Neural cell (in vitro differentiated cells): ENCODE measurements at regions not wholly inside any gene's neighbourhood (a gene's known extent, or its start where the extent isn't known, plus 50 kb on each side); places are given as distances from the start of the nearest gene placed in this dataset.

Experiments
- H2AFZ ChIP-seq: fragments of 200-600, 300-800 bp; sonication (generic), shearing (Covaris generic); 2 replicates; pipeline ENCODE4 v1.6.0; 2014; ENCODE audit warnings: low read depth, mild to moderate bottlenecking, antibody characterized with exemption, low read length, moderate library complexity
- H3F3A ChIP-seq: fragments of 200-600 bp; shearing (Covaris generic); 2 replicates; pipeline ENCODE4 v1.6.1; 2016; ENCODE audit warnings: mild to moderate bottlenecking, moderate library complexity, mixed read lengths, antibody characterized with exemption, low read length; ENCODE audit not compliant: insufficient read depth, poor library complexity, severe bottlenecking
- H3K27ac ChIP-seq: fragments of 200-600, 300-800 bp; sonication (generic), shearing (Covaris generic); 2 replicates; pipeline ENCODE4 v1.5.1; 2014; ENCODE audit warnings: mild to moderate bottlenecking, low read length, moderate library complexity
- H3K27me3 ChIP-seq: fragments of 300-800, 200-600 bp; sonication (generic), shearing (Covaris generic); 2 replicates; pipeline ENCODE4 v1.6.0; 2014; ENCODE audit warnings: mild to moderate bottlenecking, low read depth, low read length, moderate library complexity; ENCODE audit not compliant: insufficient read depth
- H3K36me3 ChIP-seq: fragments of 300-800, 200-600 bp; sonication (generic), shearing (Covaris generic); 2 replicates; pipeline ENCODE4 v1.5.1; 2014; ENCODE audit warnings: mild to moderate bottlenecking, antibody characterized with exemption, low read length, moderate library complexity; ENCODE audit not compliant: insufficient read depth
- H3K4me2 ChIP-seq: fragments of 300-800, 200-600 bp; sonication (generic), shearing (Covaris generic); 2 replicates; pipeline ENCODE4 v1.6.0; 2014; ENCODE audit warnings: mild to moderate bottlenecking, low read length
- H3K4me3 ChIP-seq: fragments of 300-800, 200-600 bp; sonication (generic), shearing (Covaris generic); 2 replicates; pipeline ENCODE4 v1.5.1; 2014; ENCODE audit warnings: mild to moderate bottlenecking, low read length, moderate library complexity
- H3K79me2 ChIP-seq: fragments of 200-600 bp; shearing (Covaris generic); replicated peaks from 2 replicates; pipeline ENCODE4 v1.6.0; 2014; ENCODE audit warnings: mild to moderate bottlenecking, low read length, moderate library complexity; ENCODE audit not compliant: insufficient read depth
- H3K9ac ChIP-seq: fragments of 300-800, 200-600 bp; sonication (generic), shearing (Covaris generic); 2 replicates; pipeline ENCODE4 v1.6.1; 2016; ENCODE audit warnings: mild to moderate bottlenecking, low read length, mixed read lengths
- H3K9me2 ChIP-seq: fragments of 200-600 bp; shearing (Covaris generic); 2 replicates; pipeline ENCODE4 v1.6.1; 2016; ENCODE audit warnings: mild to moderate bottlenecking, low read length, mixed read lengths; ENCODE audit not compliant: insufficient read depth
- H3K9me3 ChIP-seq: fragments of 200-600, 300-800 bp; sonication (generic), shearing (Covaris generic); 2 replicates; pipeline ENCODE4 v1.6.1; 2016; ENCODE audit warnings: mild to moderate bottlenecking, mixed run types, low read length, moderate library complexity, mixed read lengths
- H4K20me1 ChIP-seq: fragments of 200-600 bp; shearing (Covaris generic); 2 replicates; pipeline ENCODE4 v1.6.1; 2016; ENCODE audit warnings: mild to moderate bottlenecking, mixed run types; ENCODE audit not compliant: insufficient read depth
- CTCF ChIP-seq: fragments of 450-650 bp; IDR thresholded peaks from 2 replicates; pipeline ENCODE4 v1.5.1; 2014; ENCODE audit warnings: antibody characterized with exemption, mild to moderate bottlenecking, moderate library complexity; ENCODE audit not compliant: poor library complexity, severe bottlenecking
- EP300 ChIP-seq: fragments of 450-650 bp; conservative IDR thresholded peaks from 2 replicates; pipeline ENCODE4 v1.6.1; 2014; ENCODE audit warnings: antibody characterized with exemption, mild to moderate bottlenecking, moderate library complexity; ENCODE audit not compliant: poor library complexity, severe bottlenecking
- EZH2 ChIP-seq: fragments of 200-600, 300-800 bp; shearing (Covaris generic), sonication (generic); IDR thresholded peaks from 2 replicates; pipeline ENCODE4 v1.6.1; 2014; ENCODE audit warnings: antibody characterized with exemption, low read length, borderline replicate concordance, mild to moderate bottlenecking; ENCODE audit not compliant: insufficient read depth, poor library complexity, severe bottlenecking
- MXI1 ChIP-seq: fragments of 450-650 bp; conservative IDR thresholded peaks from 2 replicates; pipeline ENCODE4 v1.6.1; 2014; ENCODE audit warnings: antibody characterized with exemption, mild to moderate bottlenecking; ENCODE audit not compliant: poor library complexity, severe bottlenecking
- POLR2AphosphoS5 ChIP-seq: IDR thresholded peaks from 2 replicates; pipeline ENCODE4 v1.6.1; 2012
- RAD21 ChIP-seq: fragments of 450-650 bp; conservative IDR thresholded peaks from 2 replicates; pipeline ENCODE4 v1.6.1; 2014; ENCODE audit warnings: antibody characterized with exemption, mild to moderate bottlenecking, moderate library complexity
- REST ChIP-seq: IDR thresholded peaks from 2 replicates; pipeline ENCODE4 v1.6.1; 2012; ENCODE audit warnings: borderline replicate concordance
- SMC3 ChIP-seq: fragments of 450-650 bp; conservative IDR thresholded peaks from 2 replicates; pipeline ENCODE4 v1.6.1; 2014; ENCODE audit warnings: antibody characterized with exemption, mild to moderate bottlenecking, moderate library complexity; ENCODE audit not compliant: poor library complexity
- TAF1 ChIP-seq: IDR thresholded peaks from 2 replicates; pipeline ENCODE4 v1.6.1; 2012; ENCODE audit warnings: low read depth

GRCh38 chr6:85010865-85011264 lies 246.5 kb upstream of the TBX18 start:
- no peaks in the 10 kb centered on the region for H3K36me3 ChIP-seq
- H3K9me2 ChIP-seq: no peaks in the 10 kb centered on the region
- H3K27ac ChIP-seq: no peak overlapping the region
- no peaks in the 10 kb centered on the region for H3K79me2 ChIP-seq
- H3K9ac ChIP-seq: no peak overlapping the region
- no peak overlapping the region for H2AFZ ChIP-seq
- H3F3A ChIP-seq: no peaks in the 10 kb centered on the region
- no peaks in the 10 kb centered on the region for H3K27me3 ChIP-seq
- no peak overlapping the region for H3K4me2 ChIP-seq
- H3K9me3 ChIP-seq: no peaks in the 10 kb centered on the region
- H3K4me3 ChIP-seq: no peak overlapping the region
- TF ChIP-seq EZH2 (no peak), SMC3 (no peak), POLR2AphosphoS5 (no peak), EP300 (no peak), RAD21 (no peak), TAF1 (no peak), CTCF (no peak)
- H4K20me1 ChIP-seq: no peaks in the 10 kb centered on the region

DNA sequence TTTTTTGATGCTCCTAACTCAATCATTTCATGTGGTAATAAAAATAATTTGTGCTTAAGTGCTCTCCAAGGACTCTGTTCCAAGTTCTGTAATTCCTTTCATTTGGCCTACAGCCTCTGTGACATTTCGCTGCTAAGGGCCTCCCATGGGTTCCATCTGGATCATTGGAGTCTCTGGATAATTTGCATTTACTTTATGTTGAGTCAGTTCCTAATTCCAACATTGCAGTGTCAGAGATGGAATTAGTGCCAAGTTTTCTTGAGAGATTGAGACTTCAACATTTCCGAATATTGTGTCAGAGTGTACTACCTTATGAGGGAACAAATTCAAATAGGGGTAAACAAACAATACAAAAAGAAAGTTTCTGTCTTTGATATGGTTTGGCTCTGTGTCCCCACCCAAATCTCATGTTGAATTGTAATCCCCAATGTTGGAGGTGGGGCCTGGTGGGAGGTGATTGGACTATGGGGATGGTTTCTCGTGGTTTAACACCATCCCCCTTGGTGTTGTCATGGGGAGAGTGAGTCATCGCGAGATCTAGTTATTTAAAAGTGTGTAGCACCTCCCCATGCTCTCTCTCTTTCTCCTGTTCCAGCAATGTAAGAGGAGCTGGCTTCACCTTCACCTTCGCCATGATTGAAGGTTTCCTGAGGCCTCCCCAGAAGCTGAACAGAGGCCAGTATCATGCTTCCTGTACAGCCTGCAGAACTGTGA lies 244.1 kb upstream of the TBX18 start:
- Histone ChIP-seq H3K79me2 (no peaks in the 10 kb centered on the region), H3K9ac (no peak overlapping the region), H3K4me3 (no peak overlapping the region), H3K27me3 (no peaks in the 10 kb centered on the region), H4K20me1 (no peaks in the 10 kb centered on the region), H2AFZ (no peak overlapping the region), H3K9me3 (no peaks in the 10 kb centered on the region), H3K36me3 (no peaks in the 10 kb centered on the region), H3K9me2 (no peaks in the 10 kb centered on the region), H3K4me2 (no peak overlapping the region), H3K27ac (no peak overlapping the region), H3F3A (no peaks in the 10 kb centered on the region)
- TF ChIP-seq POLR2AphosphoS5 (no peak), TAF1 (no peak), RAD21 (no peak), CTCF (no peak), EZH2 (no peak), EP300 (no peak)

- Histone ChIP-seq H3K9me2 (no peaks in the 10 kb centered on the region), H4K20me1 (no peaks in the 10 kb centered on the region), H2AFZ (no peak overlapping the region), H3K27me3 (no peaks in the 10 kb centered on the region), H3K79me2 (no peaks in the 10 kb centered on the region), H3K9ac (no peak overlapping the region), H3K9me3 (no peaks in the 10 kb centered on the region), H3F3A (no peaks in the 10 kb centered on the region), H3K4me2 (no peak overlapping the region), H3K36me3 (no peaks in the 10 kb centered on the region), H3K4me3 (no peak overlapping the region), H3K27ac (no peak overlapping the region)
- TF ChIP-seq CTCF (no peak), TAF1 (no peak), SMC3 (no peak), EP300 (no peak), MXI1 (no peak), REST (no peak), RAD21 (no peak), POLR2AphosphoS5 (no peak), EZH2 (no peak)
Observed at GRCh38 chr6:85006362-85006761, 242.0 kb upstream of the TBX18 start.
